ENCODE measurements at regions not wholly inside any gene's neighbourhood (a gene's known extent, or its start where the extent isn't known, plus 50 kb on each side); places are given as distances from the start of the nearest gene placed in this dataset.
"Not testable (repeated sequence)": the region's sequence is repeated elsewhere in the genome, so short reads cannot be mapped to it uniquely, and the experiment has no call there.

DNA sequence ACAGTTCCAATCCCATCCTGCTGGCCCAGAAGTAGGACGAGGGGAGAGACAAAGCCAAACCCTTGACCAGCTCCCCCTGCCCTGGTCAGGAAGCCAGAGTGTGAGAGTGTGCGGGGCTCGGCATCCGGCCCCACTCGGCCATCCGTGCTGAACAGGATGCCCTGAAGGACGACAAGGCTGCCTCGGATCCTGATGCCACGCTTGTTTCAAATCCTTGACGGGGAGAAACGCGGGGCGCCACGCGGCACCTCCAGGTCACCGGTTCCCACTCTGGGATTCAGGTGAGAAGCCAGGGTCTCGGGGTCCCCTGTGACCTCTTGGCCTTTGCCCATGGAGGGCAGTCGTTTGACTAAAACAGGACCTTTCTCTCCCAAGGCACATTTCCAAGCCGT, 167.8 kb downstream of the BRD1 start:
- DNase-seq (ENCODE audit: low spot score) = no peak

GRCh38 chr22:49659281-49659923, 168.3 kb downstream of the BRD1 start:
- DNase-seq (ENCODE audit: low spot score) = no peak

GRCh38 chr22:49658902-49659280, 168.8 kb downstream of the BRD1 start:
- DNase-seq (ENCODE audit: low spot score) = no peak

- DNase-seq (ENCODE audit: low spot score) = no peak
These were observed 169.6 kb downstream of the BRD1 start for GRCh38 chr22:49657974-49658590.

DNA sequence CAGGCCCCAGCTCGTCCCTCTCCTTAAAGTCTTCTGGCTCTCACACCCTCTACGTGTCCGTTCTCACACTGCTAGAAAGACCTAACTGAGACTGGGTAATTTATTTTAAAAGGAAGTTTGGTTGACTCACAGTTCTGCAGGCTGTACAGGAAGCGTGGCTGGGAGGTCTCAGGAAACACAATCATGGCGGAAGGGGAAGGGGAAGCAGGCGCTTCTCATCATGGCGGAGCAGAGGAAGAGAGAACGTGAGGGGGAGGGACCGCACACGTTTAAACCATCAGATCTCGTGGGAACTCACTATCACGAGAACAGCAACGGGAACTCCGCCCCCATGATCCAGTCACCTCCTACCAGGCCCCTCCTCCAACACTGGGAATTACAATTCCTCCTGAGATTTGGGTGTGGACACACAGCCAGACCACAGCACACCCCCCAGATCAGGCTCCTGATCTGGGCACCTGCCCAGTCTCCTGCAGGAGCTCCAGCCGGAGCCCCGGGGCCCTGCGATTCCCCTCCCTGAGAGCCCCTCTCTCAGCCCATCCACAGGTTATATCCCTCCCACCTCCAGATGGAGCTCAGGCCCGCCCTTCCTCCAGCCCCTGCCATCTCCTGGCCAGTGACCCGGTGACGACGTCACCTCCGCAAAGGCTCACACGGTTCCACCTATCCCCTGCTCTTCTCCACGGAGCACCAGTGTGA, 170.2 kb downstream of the BRD1 start:
- DNase-seq (ENCODE audit: low spot score) = no peak

- not testable (repeated sequence) for DNase-seq (ENCODE audit: low spot score)
These were observed 170.8 kb downstream of the BRD1 start for GRCh38 chr22:49656883-49657274.

- no peak for DNase-seq (ENCODE audit: low spot score)
These were observed 171.3 kb downstream of the BRD1 start for GRCh38 chr22:49656291-49656851.

- no peak for DNase-seq (ENCODE audit: low spot score)
These were observed 172.4 kb downstream of the BRD1 start for GRCh38 chr22:49655168-49655812.

GRCh38 chr22:49650336-49651241, 177.1 kb downstream of the BRD1 start:
- no peak for DNase-seq (ENCODE audit: low spot score)

GRCh38 chr22:49649166-49650068, 178.3 kb downstream of the BRD1 start:
- DNase-seq (ENCODE audit: low spot score) = no peak

DNA sequence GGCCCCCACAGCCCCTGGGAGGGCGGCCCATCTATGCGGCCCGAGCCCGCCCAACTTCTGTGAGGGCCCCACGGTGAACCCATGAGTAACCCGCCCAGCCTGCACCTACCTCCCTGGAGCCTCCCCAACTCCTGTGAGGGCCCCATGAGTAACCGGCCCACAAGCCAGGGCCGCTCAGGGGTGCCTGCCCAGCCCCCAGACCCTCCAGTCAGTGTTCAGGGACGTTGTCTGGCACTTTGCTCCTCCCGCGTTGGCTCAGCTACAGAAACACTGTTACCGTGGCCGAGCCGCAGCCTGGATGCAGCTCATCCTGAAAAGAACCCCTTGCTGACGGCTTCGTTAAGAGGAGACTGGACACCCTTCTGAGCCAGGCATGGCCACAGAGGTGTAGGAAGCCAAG, 179.6 kb downstream of the BRD1 start:
- DNase-seq (ENCODE audit: low spot score) = no peak

- DNase-seq (ENCODE audit: low spot score) = no peak
These were observed 180.0 kb downstream of the BRD1 start for GRCh38 chr22:49647627-49648026.

GRCh38 chr22:49646876-49647275, 180.8 kb downstream of the BRD1 start:
- DNase-seq (ENCODE audit: low spot score) = no peak

DNA sequence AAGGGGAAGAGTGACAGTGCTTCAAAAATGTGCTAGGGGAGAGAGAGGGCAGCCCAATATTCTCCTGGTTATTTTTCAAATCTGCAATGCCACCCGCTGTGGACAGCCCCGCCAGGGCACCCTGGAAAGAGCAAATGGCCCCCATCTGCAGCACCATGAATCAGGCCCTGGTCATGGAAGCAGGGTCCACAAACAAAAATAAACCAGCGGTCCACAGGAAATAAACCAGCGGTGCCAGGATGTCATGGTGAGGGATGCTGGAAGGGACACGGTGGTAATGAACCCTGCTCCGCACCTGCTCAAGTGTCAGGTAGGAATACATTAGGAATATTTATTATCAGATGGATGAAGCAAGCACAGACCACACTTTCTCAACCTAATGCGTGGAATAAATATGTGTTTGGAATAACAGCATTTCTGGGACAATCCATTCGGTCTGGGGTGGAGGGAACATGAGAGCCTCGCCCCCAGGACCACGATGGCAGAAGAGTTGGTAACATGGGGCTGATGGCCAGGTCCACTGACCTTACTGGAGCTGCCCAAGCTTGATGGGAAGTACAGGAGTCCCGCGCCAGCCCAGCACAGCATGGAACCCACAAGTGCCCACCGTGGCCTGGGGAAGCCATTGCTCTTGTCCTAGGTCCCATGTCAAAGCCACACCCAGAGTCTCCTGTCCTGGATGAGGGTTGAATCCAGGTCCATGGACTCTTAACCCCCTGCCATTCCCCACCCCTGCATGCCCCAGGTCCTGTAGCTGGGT, 181.7 kb downstream of the BRD1 start:
- no peak for DNase-seq (ENCODE audit: low spot score)

- DNase-seq (ENCODE audit: low spot score) = no peak
These were observed 182.4 kb downstream of the BRD1 start for GRCh38 chr22:49645257-49645656.

GRCh38 chr22:49643998-49644397, 183.7 kb downstream of the BRD1 start:
- DNase-seq (ENCODE audit: low spot score) = no peak

DNA sequence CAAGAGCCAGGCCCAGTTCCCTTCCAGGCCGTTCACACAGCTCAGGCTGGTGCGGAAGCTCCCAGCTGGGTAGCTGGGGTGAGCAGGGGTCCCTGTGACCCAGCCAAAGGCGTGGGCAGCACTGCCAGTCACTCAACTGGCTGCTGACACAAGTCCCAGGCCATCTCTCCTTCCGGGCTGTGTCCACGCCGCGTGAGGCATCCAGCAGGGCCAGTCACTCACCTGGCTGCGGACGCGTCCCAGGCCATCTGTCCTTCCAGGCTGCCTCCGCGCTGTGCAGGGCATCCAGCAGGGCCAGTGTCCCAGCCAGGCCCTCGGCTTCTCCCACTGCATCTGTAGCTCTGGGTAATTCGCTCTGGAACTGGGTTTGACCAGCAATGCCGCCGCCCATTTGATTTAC, 184.2 kb downstream of the BRD1 start:
- no peak for DNase-seq (ENCODE audit: low spot score)

DNA sequence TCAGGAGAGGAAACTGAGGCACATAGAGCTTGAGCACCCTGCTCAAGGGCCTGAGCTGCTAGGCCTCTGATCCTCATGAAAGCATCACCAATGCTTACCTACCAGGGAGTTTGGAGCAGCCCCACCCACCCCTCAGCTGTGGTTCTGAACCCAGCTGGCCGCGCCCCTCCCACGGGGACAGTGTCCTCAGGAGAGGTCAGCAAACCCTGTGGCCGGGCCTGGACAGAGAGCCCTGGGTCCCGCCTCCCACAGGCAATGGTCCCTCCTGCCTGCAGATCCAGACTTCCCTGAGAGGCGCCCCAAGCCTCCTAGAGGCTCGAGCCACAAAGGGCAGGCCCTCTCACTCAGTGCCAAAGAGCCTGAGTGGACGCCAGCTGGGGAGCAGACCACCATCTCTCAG, 184.9 kb downstream of the BRD1 start:
- no peak for DNase-seq (ENCODE audit: low spot score)

GRCh38 chr22:49642331-49642730, 185.3 kb downstream of the BRD1 start:
- DNase-seq (ENCODE audit: low spot score) = no peak

Data from HT-29 (cell line).